Loucy (cell line): ENCODE measurements at regions not wholly inside any gene's neighbourhood (a gene's known extent, or its start where the extent isn't known, plus 50 kb on each side); places are given as distances from the start of the nearest gene placed in this dataset.

Source experiments
- H2AFZ ChIP-seq: fragments of 200-600 bp; sonication (generic); 2 replicates; pipeline ENCODE4 v1.6.0; 2016; ENCODE audit warnings: antibody characterized with exemption, mild to moderate bottlenecking, low read length, moderate library complexity
- H3F3A ChIP-seq: fragments of 200-600 bp; 2 replicates; pipeline ENCODE4 v1.6.0; 2016; ENCODE audit warnings: antibody characterized with exemption, low read depth, mild to moderate bottlenecking
- H3K27me3 ChIP-seq: fragments of 200-600 bp; sonication (generic); 2 replicates; pipeline ENCODE4 v1.6.1; 2014; ENCODE audit warnings: low read length, mild to moderate bottlenecking; ENCODE audit not compliant: insufficient read depth, poor library complexity, severe bottlenecking
- H3K36me3 ChIP-seq: fragments of 200-600 bp; sonication (generic); 2 replicates; pipeline ENCODE4 v1.6.1; 2016; ENCODE audit warnings: low read length; ENCODE audit not compliant: insufficient read depth
- H3K4me1 ChIP-seq: fragments of 200-600 bp; sonication (generic); 2 replicates; pipeline ENCODE4 v1.5.1; 2014; ENCODE audit warnings: low read length, mild to moderate bottlenecking; ENCODE audit not compliant: insufficient read depth, poor library complexity, severe bottlenecking
- H3K4me2 ChIP-seq: fragments of 200-600 bp; sonication (generic); 2 replicates; pipeline ENCODE4 v1.6.0; 2014; ENCODE audit warnings: antibody characterized with exemption, low read length, low read depth, mild to moderate bottlenecking; ENCODE audit not compliant: poor library complexity, severe bottlenecking
- H3K4me3 ChIP-seq: fragments of 200-600 bp; sonication (generic); 2 replicates; pipeline ENCODE4 v1.5.1; 2014; ENCODE audit warnings: low read length, mild to moderate bottlenecking, mixed read lengths; ENCODE audit not compliant: poor library complexity, severe bottlenecking
- H3K79me2 ChIP-seq: fragments of 200-600 bp; sonication (generic); 2 replicates; pipeline ENCODE4 v1.6.1; 2014; ENCODE audit warnings: low read length; ENCODE audit not compliant: insufficient read depth
- H3K9ac ChIP-seq: fragments of 200-600 bp; sonication (generic); 2 replicates; pipeline ENCODE4 v1.6.0; 2014; ENCODE audit warnings: mild to moderate bottlenecking, low read depth, low read length, moderate library complexity; ENCODE audit not compliant: poor library complexity, severe bottlenecking
- H3K9me2 ChIP-seq: fragments of 200-600 bp; sonication (generic); replicated peaks from 2 replicates; pipeline ENCODE4 v1.6.1; 2016; ENCODE audit warnings: low read depth, low read length, mixed read lengths
- H3K9me3 ChIP-seq: fragments of 200-600 bp; sonication (generic); 2 replicates; pipeline ENCODE4 v1.6.1; 2014; ENCODE audit warnings: mild to moderate bottlenecking, antibody characterized with exemption, low read length, low read depth; ENCODE audit not compliant: insufficient read depth
- H4K20me1 ChIP-seq: fragments of 200-600 bp; sonication (generic); 2 replicates; pipeline ENCODE4 v1.6.0; 2014; ENCODE audit warnings: antibody characterized with exemption, low read length, mild to moderate bottlenecking; ENCODE audit not compliant: insufficient read depth, poor library complexity, severe bottlenecking
- CTCF ChIP-seq: fragments of 200-600 bp; sonication (generic); conservative IDR thresholded peaks from 2 replicates; pipeline ENCODE4 v1.5.1; 2014; ENCODE audit warnings: mild to moderate bottlenecking, antibody characterized with exemption, low read length
- EZH2phosphoT487 ChIP-seq: fragments of 200-600 bp; IDR thresholded peaks from 2 replicates; pipeline ENCODE4 v1.6.1; 2018; ENCODE audit warnings: antibody characterized with exemption, mild to moderate bottlenecking, moderate library complexity, borderline replicate concordance

GRCh38 chr12:67910360-67911274, 78.6 kb upstream of the IFNG-AS1 start:
- Histone ChIP-seq H3K27me3 (no peaks in the 10 kb centered on the region), H3K36me3 (no peaks in the 10 kb centered on the region), H3K9ac (no peak overlapping the region), H2AFZ (no peak overlapping the region), H4K20me1 (no peaks in the 10 kb centered on the region), H3F3A (no peaks in the 10 kb centered on the region), H3K79me2 (no peaks in the 10 kb centered on the region), H3K9me2 (no peaks in the 10 kb centered on the region), H3K9me3 (no peaks in the 10 kb centered on the region), H3K4me1 (no peaks in the 10 kb centered on the region), H3K4me3 (no peak overlapping the region), H3K4me2 (no peak overlapping the region)
- TF ChIP-seq CTCF (no peak), EZH2phosphoT487 (no peak)

GRCh38 chr12:67911275-67911600, 78.0 kb upstream of the IFNG-AS1 start:
- no peak overlapping the region for H3K9ac ChIP-seq
- H3K79me2 ChIP-seq = no peaks in the 10 kb centered on the region
- no peaks in the 10 kb centered on the region for H3K4me1 ChIP-seq
- TF ChIP-seq EZH2phosphoT487 = no peak
- TF ChIP-seq CTCF = no peak
- no peaks in the 10 kb centered on the region for H3K36me3 ChIP-seq
- no peaks in the 10 kb centered on the region for H4K20me1 ChIP-seq
- H3K27me3 ChIP-seq = no peaks in the 10 kb centered on the region
- H2AFZ ChIP-seq = no peak overlapping the region
- H3K4me3 ChIP-seq = no peak overlapping the region
- no peaks in the 10 kb centered on the region for H3K9me3 ChIP-seq
- no peak overlapping the region for H3K4me2 ChIP-seq
- no peaks in the 10 kb centered on the region for H3F3A ChIP-seq
- H3K9me2 ChIP-seq = no peaks in the 10 kb centered on the region

GRCh38 chr12:67911789-67912188, 77.5 kb upstream of the IFNG-AS1 start:
- Histone ChIP-seq H2AFZ (no peak overlapping the region), H3K79me2 (no peaks in the 10 kb centered on the region), H3K4me3 (no peak overlapping the region), H3K9ac (no peak overlapping the region), H3K27me3 (no peaks in the 10 kb centered on the region), H3K4me2 (no peak overlapping the region), H3F3A (no peaks in the 10 kb centered on the region), H3K9me3 (no peaks in the 10 kb centered on the region), H4K20me1 (no peaks in the 10 kb centered on the region), H3K36me3 (no peaks in the 10 kb centered on the region), H3K4me1 (no peaks in the 10 kb centered on the region), H3K9me2 (no peaks in the 10 kb centered on the region)
- TF ChIP-seq CTCF (no peak), EZH2phosphoT487 (no peak)
